ENCODE measurements at regions not wholly inside any gene's neighbourhood (a gene's known extent, or its start where the extent isn't known, plus 50 kb on each side); places are given as distances from the start of the nearest gene placed in this dataset.

GRCh38 chr2:14960686-14961324 is 328.3 kb downstream of the LRATD1 start:
- Mint-ChIP-seq H3K4me1 (no peaks in the 10 kb centered on the region), H3K4me3 (no peak overlapping the region), H3K27ac (no peak overlapping the region), H3K9me3 (peaks cover 3% of the 10 kb centered on the region; the same call in 1 of the 3 replicates), H3K36me3 (ENCODE audit: low read depth) (no peaks in the 10 kb centered on the region), H3K27me3 (ENCODE audit: insufficient read depth, low read depth, poor library complexity) (no peaks in the 10 kb centered on the region)
- DNase-seq (ENCODE audit: low spot score) (peak; percentile 10), ATAC-seq (no peak)
- Histone ChIP-seq H3K4me3 (no peak overlapping the region), H3F3A (replicated peaks; ENCODE audit: low read depth) (no peaks in the 10 kb centered on the region), H3K4me2 (no peak overlapping the region), H3K36me3 (ENCODE audit: insufficient read depth) (no peaks in the 10 kb centered on the region), H3K4me1 (ENCODE audit: insufficient read depth) (no peaks in the 10 kb centered on the region), H3K79me2 (replicated peaks; ENCODE audit: insufficient read depth) (no peaks in the 10 kb centered on the region), H3K27me3 (ENCODE audit: insufficient read depth) (no peaks in the 10 kb centered on the region), H2AFZ (peak overlapping the region; percentile 67; the same call in 1 of the 2 replicates), H4K20me1 (replicated peaks; ENCODE audit: insufficient read depth) (no peaks in the 10 kb centered on the region), H3K27ac (ENCODE audit: low read depth) (no peak overlapping the region), H3K9me2 (ENCODE audit: insufficient read depth) (peaks cover 8% of the 10 kb centered on the region; the same call in 1 of the 2 replicates)
- no peak for TF ChIP-seq ZNF462 (CRISPR knock-in tag; IDR thresholded peaks at IDR 0.05)
- TF ChIP-seq EZH2phosphoT487 (IDR thresholded peaks at IDR 0.05; ENCODE audit: unreplicated experiment), result no peak
- no peak for TF ChIP-seq ETS1 (IDR thresholded peaks at IDR 0.05)
- TF ChIP-seq, protein P1, sequence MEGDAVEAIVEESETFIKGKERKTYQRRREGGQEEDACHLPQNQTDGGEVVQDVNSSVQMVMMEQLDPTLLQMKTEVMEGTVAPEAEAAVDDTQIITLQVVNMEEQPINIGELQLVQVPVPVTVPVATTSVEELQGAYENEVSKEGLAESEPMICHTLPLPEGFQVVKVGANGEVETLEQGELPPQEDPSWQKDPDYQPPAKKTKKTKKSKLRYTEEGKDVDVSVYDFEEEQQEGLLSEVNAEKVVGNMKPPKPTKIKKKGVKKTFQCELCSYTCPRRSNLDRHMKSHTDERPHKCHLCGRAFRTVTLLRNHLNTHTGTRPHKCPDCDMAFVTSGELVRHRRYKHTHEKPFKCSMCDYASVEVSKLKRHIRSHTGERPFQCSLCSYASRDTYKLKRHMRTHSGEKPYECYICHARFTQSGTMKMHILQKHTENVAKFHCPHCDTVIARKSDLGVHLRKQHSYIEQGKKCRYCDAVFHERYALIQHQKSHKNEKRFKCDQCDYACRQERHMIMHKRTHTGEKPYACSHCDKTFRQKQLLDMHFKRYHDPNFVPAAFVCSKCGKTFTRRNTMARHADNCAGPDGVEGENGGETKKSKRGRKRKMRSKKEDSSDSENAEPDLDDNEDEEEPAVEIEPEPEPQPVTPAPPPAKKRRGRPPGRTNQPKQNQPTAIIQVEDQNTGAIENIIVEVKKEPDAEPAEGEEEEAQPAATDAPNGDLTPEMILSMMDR (conservative IDR thresholded peaks at IDR 0.05; ENCODE audit: low read depth in 2 of 2), result peak in 1 of 2 experiments; percentile 30; a peak in 2 of 4 replicates

All from GM23338 (cell line).